Bone marrow (tissue), 2 donors: ENCODE measurements at regions not wholly inside any gene's neighbourhood (a gene's known extent, or its start where the extent isn't known, plus 50 kb on each side); places are given as distances from the start of the nearest gene placed in this dataset.

Experiments
- DNase-seq, 2 donors: peaks; one replicate each; lab custom pipeline; 2025; lab: John Stamatoyannopoulos, UW

- no peak for DNase-seq
Measured at GRCh38 chr9:14466828-14467227, 152.9 kb upstream of the NFIB start.

- no peak for DNase-seq
Measured at GRCh38 chr9:14466429-14466818, 152.5 kb upstream of the NFIB start.

GRCh38 chr9:14462950-14463349 is 149.0 kb upstream of the NFIB start:
- no peak for DNase-seq

- no peak for DNase-seq
Measured at GRCh38 chr9:14455243-14455642, 141.3 kb upstream of the NFIB start.

GRCh38 chr9:14453286-14453685 is 139.3 kb upstream of the NFIB start:
- no peak for DNase-seq

GRCh38 chr9:14452539-14452938 is 138.6 kb upstream of the NFIB start:
- DNase-seq, result no peak

- no peak for DNase-seq
Measured at GRCh38 chr9:14451949-14452348, 138.0 kb upstream of the NFIB start.

GRCh38 chr9:14447103-14447502 is 133.2 kb upstream of the NFIB start:
- DNase-seq, result no peak

GRCh38 chr9:14445946-14446345 is 132.0 kb upstream of the NFIB start:
- DNase-seq, result no peak

GRCh38 chr9:14442956-14443355 is 129.0 kb upstream of the NFIB start:
- DNase-seq, result no peak

- no peak for DNase-seq
Measured at GRCh38 chr9:14441976-14442651, 128.2 kb upstream of the NFIB start.

GRCh38 chr9:14441115-14441514 is 127.2 kb upstream of the NFIB start:
- DNase-seq, result no peak

GRCh38 chr9:14440062-14440461 is 126.1 kb upstream of the NFIB start:
- no peak for DNase-seq

- DNase-seq, result no peak
Measured at GRCh38 chr9:14439555-14439954, 125.6 kb upstream of the NFIB start.

GRCh38 chr9:14438232-14439021 is 124.5 kb upstream of the NFIB start:
- no peak for DNase-seq

GRCh38 chr9:14437354-14438231 is 123.7 kb upstream of the NFIB start:
- DNase-seq, result no peak

- DNase-seq, result no peak
Measured at GRCh38 chr9:14435871-14436270, 121.9 kb upstream of the NFIB start.

- no peak for DNase-seq
Measured at GRCh38 chr9:14434971-14435718, 121.2 kb upstream of the NFIB start.

GRCh38 chr9:14434158-14434504 is 120.2 kb upstream of the NFIB start:
- no peak for DNase-seq

- DNase-seq, result no peak
Measured at GRCh38 chr9:14433351-14434157, 119.6 kb upstream of the NFIB start.

GRCh38 chr9:14432666-14433350 is 118.9 kb upstream of the NFIB start:
- DNase-seq, result no peak
